22Rv1 (cell line): ENCODE measurements at regions not wholly inside any gene's neighbourhood (a gene's known extent, or its start where the extent isn't known, plus 50 kb on each side); places are given as distances from the start of the nearest gene placed in this dataset.

Source experiments
- ZFX ChIP-seq: fragments of 450-650 bp; IDR thresholded peaks from 2 replicates; pipeline ENCODE4 v1.6.1; 2017; ENCODE audit warnings: antibody characterized with exemption, borderline replicate concordance
- TF ChIP-seq, protein P1 (sequence below): fragments of 450-650 bp; IDR thresholded peaks from 2 replicates; pipeline ENCODE4 v1.5.1; 2017; ENCODE audit warnings: mild to moderate bottlenecking

DNA sequence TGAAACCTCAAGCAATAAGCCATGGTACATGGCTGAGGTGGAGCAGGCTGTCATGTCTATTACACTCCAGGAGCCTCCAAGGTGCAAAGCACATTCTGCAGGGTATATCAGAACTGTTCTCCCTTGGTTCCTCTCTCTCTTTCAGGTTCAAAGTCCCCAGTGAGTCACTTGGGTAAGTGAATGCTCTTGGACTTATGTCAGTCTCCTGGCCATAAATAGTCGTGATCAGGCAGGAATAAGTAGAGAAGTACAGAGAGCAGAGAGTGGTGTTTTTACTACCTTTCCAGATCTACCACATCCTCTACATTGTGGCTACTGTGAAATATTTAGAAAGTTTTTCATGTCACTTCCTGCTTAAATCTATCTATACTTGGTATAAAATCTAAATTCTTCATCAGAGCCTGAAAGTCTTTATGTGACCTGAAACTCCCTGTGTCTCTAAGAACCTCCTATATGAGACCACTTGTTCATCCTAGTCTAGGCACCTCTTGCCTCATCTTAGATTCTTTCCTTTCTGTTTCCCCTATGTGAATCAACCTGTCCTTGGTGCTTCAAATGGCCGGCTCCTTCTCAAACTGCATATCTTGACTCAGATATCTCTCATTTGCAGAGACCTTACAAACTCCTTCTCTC lies 1077.6 kb upstream of the MAP3K7 start:
- TF ChIP-seq, protein P1, sequence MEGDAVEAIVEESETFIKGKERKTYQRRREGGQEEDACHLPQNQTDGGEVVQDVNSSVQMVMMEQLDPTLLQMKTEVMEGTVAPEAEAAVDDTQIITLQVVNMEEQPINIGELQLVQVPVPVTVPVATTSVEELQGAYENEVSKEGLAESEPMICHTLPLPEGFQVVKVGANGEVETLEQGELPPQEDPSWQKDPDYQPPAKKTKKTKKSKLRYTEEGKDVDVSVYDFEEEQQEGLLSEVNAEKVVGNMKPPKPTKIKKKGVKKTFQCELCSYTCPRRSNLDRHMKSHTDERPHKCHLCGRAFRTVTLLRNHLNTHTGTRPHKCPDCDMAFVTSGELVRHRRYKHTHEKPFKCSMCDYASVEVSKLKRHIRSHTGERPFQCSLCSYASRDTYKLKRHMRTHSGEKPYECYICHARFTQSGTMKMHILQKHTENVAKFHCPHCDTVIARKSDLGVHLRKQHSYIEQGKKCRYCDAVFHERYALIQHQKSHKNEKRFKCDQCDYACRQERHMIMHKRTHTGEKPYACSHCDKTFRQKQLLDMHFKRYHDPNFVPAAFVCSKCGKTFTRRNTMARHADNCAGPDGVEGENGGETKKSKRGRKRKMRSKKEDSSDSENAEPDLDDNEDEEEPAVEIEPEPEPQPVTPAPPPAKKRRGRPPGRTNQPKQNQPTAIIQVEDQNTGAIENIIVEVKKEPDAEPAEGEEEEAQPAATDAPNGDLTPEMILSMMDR, result no peak
- no peak for TF ChIP-seq ZFX
